ENCODE measurements at regions not wholly inside any gene's neighbourhood (a gene's known extent, or its start where the extent isn't known, plus 50 kb on each side); places are given as distances from the start of the nearest gene placed in this dataset.

GRCh38 chr18:77607087-77607486, 357.4 kb downstream of the GALR1 start:
- H3K4me3 Mint-ChIP-seq (ENCODE audit: unreplicated experiment): no peak overlapping the region
- H3K36me3 Mint-ChIP-seq (ENCODE audit: insufficient read depth, unreplicated experiment): peaks cover 4% of the 10 kb centered on the region
- POLR2A ChIA-PET: no interaction called here
- H3K27me3 Mint-ChIP-seq (ENCODE audit: insufficient read depth, unreplicated experiment): no peaks in the 10 kb centered on the region
- H3K9me3 Mint-ChIP-seq (ENCODE audit: unreplicated experiment): no peaks in the 10 kb centered on the region
- intact Hi-C loops (cut with micrococcal nuclease): no loop called here
- H3K27ac Mint-ChIP-seq (ENCODE audit: low read depth, unreplicated experiment): no peak overlapping the region
- CTCF ChIA-PET: interaction anchor here (0.6 kb wide), 1 partner anchor 269 kb away, joined by 4 read pairs; no protein-coding TSS in a partner anchor
- no peak for DNase-seq (ENCODE audit: unreplicated experiment)
- no TSS peak for BruUV-seq (replicated peaks)
- TF ChIP-seq CTCF (IDR thresholded peaks at IDR 0.05; ENCODE audit: unreplicated experiment): no peak
- no peaks in the 10 kb centered on the region for H3K4me1 Mint-ChIP-seq (ENCODE audit: insufficient read depth, unreplicated experiment)

GRCh38 chr18:77608807-77609206, 359.2 kb downstream of the GALR1 start:
- no peak for DNase-seq (ENCODE audit: unreplicated experiment)
- Mint-ChIP-seq H3K9me3 (ENCODE audit: unreplicated experiment) (peaks cover 4% of the 10 kb centered on the region), H3K4me3 (ENCODE audit: unreplicated experiment) (no peak overlapping the region), H3K27me3 (ENCODE audit: insufficient read depth, unreplicated experiment) (no peaks in the 10 kb centered on the region), H3K27ac (ENCODE audit: low read depth, unreplicated experiment) (no peak overlapping the region), H3K36me3 (ENCODE audit: insufficient read depth, unreplicated experiment) (peaks cover 4% of the 10 kb centered on the region), H3K4me1 (ENCODE audit: insufficient read depth, unreplicated experiment) (no peaks in the 10 kb centered on the region)
- ChIA-PET CTCF (no interaction called here), POLR2A (no interaction called here)
- intact Hi-C loops (cut with micrococcal nuclease): no loop called here
- BruUV-seq (replicated peaks): no TSS peak
- TF ChIP-seq CTCF (IDR thresholded peaks at IDR 0.05; ENCODE audit: unreplicated experiment): no peak

- peaks cover 15% of the 10 kb centered on the region for H3K9me3 Mint-ChIP-seq (ENCODE audit: unreplicated experiment)
- no peak overlapping the region for H3K4me3 Mint-ChIP-seq (ENCODE audit: unreplicated experiment)
- BruUV-seq (replicated peaks): no TSS peak
- peaks cover 11% of the 10 kb centered on the region for H3K4me1 Mint-ChIP-seq (ENCODE audit: insufficient read depth, unreplicated experiment)
- no peaks in the 10 kb centered on the region for H3K27me3 Mint-ChIP-seq (ENCODE audit: insufficient read depth, unreplicated experiment)
- intact Hi-C loops (cut with micrococcal nuclease): no loop called here
- CTCF ChIA-PET: no interaction called here
- H3K27ac Mint-ChIP-seq (ENCODE audit: low read depth, unreplicated experiment): no peak overlapping the region
- POLR2A ChIA-PET: no interaction called here
- H3K36me3 Mint-ChIP-seq (ENCODE audit: insufficient read depth, unreplicated experiment): no peaks in the 10 kb centered on the region
- TF ChIP-seq CTCF (IDR thresholded peaks at IDR 0.05; ENCODE audit: unreplicated experiment): no peak
- no peak for DNase-seq (ENCODE audit: unreplicated experiment)
These were observed 368.0 kb downstream of the GALR1 start for GRCh38 chr18:77617694-77618093.

- Mint-ChIP-seq H3K4me1 (ENCODE audit: insufficient read depth, unreplicated experiment) (peaks cover 11% of the 10 kb centered on the region), H3K36me3 (ENCODE audit: insufficient read depth, unreplicated experiment) (no peaks in the 10 kb centered on the region), H3K27me3 (ENCODE audit: insufficient read depth, unreplicated experiment) (no peaks in the 10 kb centered on the region), H3K9me3 (ENCODE audit: unreplicated experiment) (peaks cover 13% of the 10 kb centered on the region), H3K27ac (ENCODE audit: low read depth, unreplicated experiment) (no peak overlapping the region), H3K4me3 (ENCODE audit: unreplicated experiment) (no peak overlapping the region)
- POLR2A ChIA-PET: interaction anchor here (0.6 to 0.7 kb wide), 2 partner anchors 45 to 52 kb away, joined by 3 read pairs; no protein-coding TSS in a partner anchor
- CTCF ChIA-PET: interaction anchor here (0.6 to 0.7 kb wide), 2 partner anchors 527 to 1295 kb away, joined by 3 read pairs; no protein-coding TSS in a partner anchor
- no peak for TF ChIP-seq CTCF (IDR thresholded peaks at IDR 0.05; ENCODE audit: unreplicated experiment)
- BruUV-seq (replicated peaks): no TSS peak
- intact Hi-C loops (cut with micrococcal nuclease): no loop called here
- DNase-seq (ENCODE audit: unreplicated experiment): no peak
These were observed 369.9 kb downstream of the GALR1 start for GRCh38 chr18:77619525-77619924.

All from MCF 10A (cell line).